ENCODE measurements at regions not wholly inside any gene's neighbourhood (a gene's known extent, or its start where the extent isn't known, plus 50 kb on each side); places are given as distances from the start of the nearest gene placed in this dataset.

DNA sequence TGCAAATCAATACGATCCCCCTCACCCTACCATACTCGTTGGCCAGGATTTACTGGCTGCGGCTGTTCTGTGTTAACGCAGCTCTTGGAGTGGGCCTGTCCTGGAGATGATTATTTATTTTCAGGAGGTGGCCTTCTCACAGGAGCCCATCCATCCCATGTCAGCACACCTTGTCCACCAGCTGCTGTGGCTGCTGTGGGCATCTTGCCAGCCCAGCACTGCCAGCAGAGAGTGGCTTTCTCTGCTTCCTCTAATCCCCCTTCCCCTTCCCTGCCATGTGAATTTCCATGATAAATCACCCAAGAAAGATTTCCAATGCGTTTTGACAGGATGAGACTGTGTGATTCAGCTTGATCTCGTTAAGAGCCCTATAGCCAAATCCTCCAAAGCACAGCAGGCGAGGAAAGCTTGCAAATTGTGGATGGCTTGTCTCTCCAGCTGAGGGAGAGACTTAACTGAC is 309.1 kb upstream of the C11orf87 start:
- no peak for ATAC-seq
- H3K9me3 Mint-ChIP-seq (ENCODE audit: low read depth), result no peaks in the 10 kb centered on the region
- H3K4me3 Mint-ChIP-seq, result no peak overlapping the region
- intact Hi-C loops (cut with DNase I, micrococcal nuclease), result no loop called here
- ChIA-PET CTCF (interaction anchor here (0.7 to 1.0 kb wide), 2 partner anchors 9 to 11 kb away, joined by 3 to 5 read pairs; no protein-coding TSS in a partner anchor), POLR2A (no interaction called here)
- H3K27me3 Mint-ChIP-seq, result peaks cover 3% of the 10 kb centered on the region
- H3K27ac Mint-ChIP-seq, result no peak overlapping the region
- no peaks in the 10 kb centered on the region for H3K4me1 Mint-ChIP-seq
- DNase-seq, result no peak
- H3K36me3 Mint-ChIP-seq (ENCODE audit: low read depth), result no peaks in the 10 kb centered on the region

DNA sequence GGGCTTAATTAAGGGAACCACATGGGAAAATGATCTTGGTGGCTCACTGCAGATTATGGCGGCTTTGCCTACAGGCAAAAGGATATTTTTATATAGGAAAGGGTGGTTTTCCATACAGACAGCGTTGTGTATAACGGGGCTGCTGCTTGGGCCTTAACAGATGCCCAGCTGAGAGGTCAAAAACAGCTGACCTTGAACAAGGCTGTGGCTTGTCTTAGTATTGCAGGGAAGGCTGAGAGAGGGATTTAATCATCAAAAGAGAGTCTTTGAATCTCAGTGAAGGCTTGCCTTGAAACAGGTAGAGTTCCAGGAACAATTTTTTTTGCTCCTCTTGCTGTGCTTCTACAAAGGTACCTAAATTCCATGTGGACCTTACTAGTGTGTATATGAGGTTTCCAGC is 301.6 kb upstream of the C11orf87 start:
- Mint-ChIP-seq H3K36me3 (ENCODE audit: low read depth) (no peaks in the 10 kb centered on the region), H3K9me3 (ENCODE audit: low read depth) (no peaks in the 10 kb centered on the region), H3K4me3 (no peak overlapping the region), H3K27me3 (no peaks in the 10 kb centered on the region), H3K4me1 (no peaks in the 10 kb centered on the region), H3K27ac (no peak overlapping the region)
- intact Hi-C loops (cut with DNase I, micrococcal nuclease), result loop anchor here in 1 of 2 experiments (10.0 kb wide), 1 partner anchor 64 kb away; no protein-coding TSS in a partner anchor
- ATAC-seq, result no peak
- ChIA-PET CTCF (interaction anchor here (0.6 kb wide), 1 partner anchor 582 kb away, joined by 3 read pairs; no protein-coding TSS in a partner anchor), POLR2A (no interaction called here)
- DNase-seq, result no peak

DNA sequence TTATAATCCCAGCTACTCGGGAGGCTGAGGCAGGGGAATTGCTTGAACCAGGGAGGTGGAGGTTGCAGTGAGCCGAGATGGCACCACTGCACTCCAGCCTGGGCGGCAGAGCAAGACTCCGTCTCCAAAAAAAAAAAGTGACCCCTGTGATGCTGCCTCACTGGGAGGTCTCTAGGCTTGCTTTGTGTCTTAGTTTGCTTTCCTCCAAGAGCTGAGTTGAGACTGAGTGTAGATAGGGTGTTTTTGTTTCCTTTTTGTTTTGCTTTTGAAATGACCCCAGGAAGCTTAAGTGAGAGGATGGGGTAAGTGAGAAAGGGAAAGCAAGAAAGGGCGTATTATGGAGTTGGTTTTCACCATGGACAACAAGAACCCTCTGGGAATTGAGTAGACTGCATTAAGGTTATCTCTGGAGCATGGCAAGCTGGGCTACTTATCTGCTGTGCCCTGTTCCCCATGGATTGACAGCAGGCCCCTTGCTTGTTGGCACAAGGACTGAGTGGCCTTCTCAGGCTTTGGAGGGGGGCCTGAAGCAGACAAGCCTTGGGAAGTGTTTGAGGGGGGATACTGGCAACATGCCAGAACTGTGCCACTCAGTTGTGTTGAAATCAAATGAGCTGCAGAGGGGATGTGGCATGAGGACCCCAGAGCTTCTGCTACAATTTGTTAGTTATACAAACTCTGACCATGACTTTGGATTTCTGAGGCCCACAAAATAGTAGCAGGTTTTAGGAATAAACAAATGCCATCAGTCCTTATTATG is 300.6 kb upstream of the C11orf87 start:
- ChIA-PET POLR2A (no interaction called here), CTCF (interaction anchor here (0.6 to 1.8 kb wide), 3 partner anchors 9 to 421 kb away, joined by 3 to 5 read pairs (median 3); no protein-coding TSS in a partner anchor)
- Mint-ChIP-seq H3K9me3 (ENCODE audit: low read depth) (no peaks in the 10 kb centered on the region), H3K36me3 (ENCODE audit: low read depth) (no peaks in the 10 kb centered on the region), H3K4me1 (no peaks in the 10 kb centered on the region), H3K27me3 (no peaks in the 10 kb centered on the region), H3K4me3 (no peak overlapping the region), H3K27ac (no peak overlapping the region)
- ATAC-seq (no peak), DNase-seq (no peak)
- intact Hi-C loops (cut with DNase I, micrococcal nuclease), result loop anchor here in 1 of 2 experiments (10.0 kb wide), 1 partner anchor 63 kb away; no protein-coding TSS in a partner anchor

DNA sequence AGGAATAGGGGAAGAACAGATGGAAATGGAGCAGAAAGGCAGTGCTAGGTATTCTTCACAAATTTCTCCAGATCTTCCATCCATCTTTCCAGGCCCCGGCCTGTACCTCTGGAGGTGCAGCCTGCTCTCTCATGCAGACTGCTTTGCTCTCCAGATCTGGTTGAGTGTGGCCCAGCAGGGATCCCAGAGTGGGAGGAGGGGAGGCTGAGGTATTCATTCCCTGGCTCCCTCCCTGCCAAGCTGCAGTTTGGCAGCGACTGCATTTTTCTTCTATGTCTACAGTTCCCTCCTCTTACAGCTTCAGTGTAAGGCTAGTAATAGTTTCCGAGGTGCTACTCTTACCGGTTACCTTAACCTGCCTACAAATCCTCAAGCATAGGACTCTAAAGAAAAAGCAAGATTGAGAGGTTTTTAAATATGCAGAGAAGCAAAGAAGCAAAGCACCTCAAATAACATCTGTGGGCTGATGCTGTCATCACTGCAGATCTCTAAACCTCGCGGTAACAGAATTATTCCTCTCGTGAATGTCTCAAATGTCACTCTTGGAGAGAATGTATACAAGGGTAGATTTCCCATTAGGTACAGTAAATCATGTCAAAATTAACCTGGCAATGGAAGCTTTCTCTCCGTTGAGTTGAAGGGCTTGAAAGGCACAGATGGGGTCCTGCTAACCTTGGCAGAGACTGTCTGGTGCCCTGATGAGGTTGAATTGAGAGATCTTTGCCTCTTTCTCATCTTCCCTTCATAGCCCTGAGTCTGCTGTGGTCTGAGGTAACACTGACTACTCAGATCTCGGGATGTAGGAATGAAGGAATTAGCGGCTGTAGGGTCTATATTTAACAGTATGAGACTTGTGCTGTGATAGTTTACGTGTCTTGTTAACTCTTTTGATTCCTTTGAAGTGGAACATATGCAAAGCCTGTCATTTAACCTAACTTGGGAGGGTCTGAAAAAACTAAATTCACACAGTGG is 297.9 kb upstream of the C11orf87 start:
- no peaks in the 10 kb centered on the region for H3K4me1 Mint-ChIP-seq
- H3K9me3 Mint-ChIP-seq (ENCODE audit: low read depth), result no peaks in the 10 kb centered on the region
- no peak overlapping the region for H3K4me3 Mint-ChIP-seq
- no peaks in the 10 kb centered on the region for H3K27me3 Mint-ChIP-seq
- no peak overlapping the region for H3K27ac Mint-ChIP-seq
- intact Hi-C loops (cut with DNase I, micrococcal nuclease), result loop anchor here in 1 of 2 experiments (10.0 kb wide), 1 partner anchor 61 kb away; no protein-coding TSS in a partner anchor
- H3K36me3 Mint-ChIP-seq (ENCODE audit: low read depth), result no peaks in the 10 kb centered on the region
- ChIA-PET CTCF (no interaction called here), POLR2A (no interaction called here)
- ATAC-seq (no peak), DNase-seq (no peak)

DNA sequence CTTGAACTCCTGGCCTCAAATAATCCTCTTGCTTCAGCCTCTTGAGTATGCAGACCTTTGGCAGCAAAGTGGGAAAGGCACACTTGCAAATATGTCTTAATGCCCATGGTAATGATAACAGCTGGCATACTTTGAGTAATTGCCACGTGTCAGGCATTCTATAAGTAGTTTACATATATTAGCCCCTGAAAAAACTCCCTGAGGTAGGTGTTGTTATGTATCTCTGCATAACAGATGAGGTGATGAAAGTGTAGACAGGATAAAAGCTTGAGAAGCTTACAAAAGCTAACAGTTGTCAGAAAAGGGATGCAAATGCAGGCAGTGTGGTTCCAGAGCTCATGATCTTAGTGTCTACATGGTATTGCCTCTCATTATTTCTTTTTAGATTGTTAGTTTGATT is 291.1 kb upstream of the C11orf87 start:
- Mint-ChIP-seq H3K36me3 (ENCODE audit: low read depth) (no peaks in the 10 kb centered on the region), H3K27ac (no peak overlapping the region), H3K4me3 (no peak overlapping the region), H3K9me3 (ENCODE audit: low read depth) (no peaks in the 10 kb centered on the region), H3K4me1 (no peaks in the 10 kb centered on the region), H3K27me3 (peaks cover 2% of the 10 kb centered on the region)
- ATAC-seq (no peak), DNase-seq (no peak)
- POLR2A ChIA-PET, result no interaction called here
- intact Hi-C loops (cut with DNase I, micrococcal nuclease), result no loop called here
- CTCF ChIA-PET, result no interaction called here

DNA sequence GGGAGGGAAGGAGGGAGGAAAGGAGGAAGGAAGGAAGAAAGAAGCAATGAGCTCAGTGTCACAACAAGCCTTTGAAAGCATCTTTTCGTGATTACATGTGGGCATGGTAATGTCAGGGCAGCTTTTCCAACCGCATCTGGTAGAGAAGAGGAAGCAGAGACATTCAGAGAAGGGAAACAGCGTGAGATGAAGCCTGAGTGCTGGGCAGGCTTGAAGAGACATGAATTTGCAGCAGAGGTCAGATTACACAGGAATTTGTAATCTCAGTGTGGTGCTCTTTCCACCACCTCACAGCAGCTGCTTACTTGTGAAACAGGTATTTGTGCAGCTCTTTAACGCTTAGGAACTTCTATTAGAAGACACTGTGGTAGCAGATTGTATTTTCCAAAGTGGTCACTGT is 289.5 kb upstream of the C11orf87 start:
- H3K27me3 Mint-ChIP-seq, result peaks cover 2% of the 10 kb centered on the region
- no peak overlapping the region for H3K27ac Mint-ChIP-seq
- POLR2A ChIA-PET, result no interaction called here

DNA sequence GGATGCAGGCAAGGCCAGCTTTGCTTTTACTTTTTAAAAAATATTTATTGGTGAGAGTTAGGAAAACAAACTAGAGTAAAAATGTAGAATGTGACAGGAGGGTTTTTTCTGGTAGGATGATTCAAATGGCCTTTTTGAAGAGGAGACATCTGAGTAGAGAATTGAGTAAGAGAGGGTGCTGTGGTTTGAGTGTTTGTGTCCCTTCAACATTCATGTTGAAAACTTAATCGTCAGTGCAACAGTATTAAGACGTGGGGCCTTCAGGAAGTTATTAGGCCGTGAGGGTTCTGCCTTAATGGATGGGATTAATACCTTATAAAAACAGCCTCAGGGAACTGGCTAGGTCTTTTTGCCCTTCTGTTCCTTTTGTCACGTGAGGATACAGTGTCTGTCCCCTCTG is 288.8 kb upstream of the C11orf87 start:
- ChIA-PET CTCF (no interaction called here), POLR2A (no interaction called here)
- no peaks in the 10 kb centered on the region for H3K36me3 Mint-ChIP-seq (ENCODE audit: low read depth)
- H3K9me3 Mint-ChIP-seq (ENCODE audit: low read depth), result peaks cover 2% of the 10 kb centered on the region
- intact Hi-C loops (cut with DNase I, micrococcal nuclease), result no loop called here
- DNase-seq (no peak), ATAC-seq (no peak)
- H3K27ac Mint-ChIP-seq, result no peak overlapping the region
- no peak overlapping the region for H3K4me3 Mint-ChIP-seq
- no peaks in the 10 kb centered on the region for H3K4me1 Mint-ChIP-seq
- peaks cover 2% of the 10 kb centered on the region for H3K27me3 Mint-ChIP-seq

More for the DNA sequence above, 289.5 kb upstream of the C11orf87 start:
- no peak for DNase-seq
- intact Hi-C loops (cut with DNase I, micrococcal nuclease), result no loop called here
- Mint-ChIP-seq H3K9me3 (ENCODE audit: low read depth) (peaks cover 2% of the 10 kb centered on the region), H3K4me1 (no peaks in the 10 kb centered on the region), H3K36me3 (ENCODE audit: low read depth) (no peaks in the 10 kb centered on the region), H3K4me3 (no peak overlapping the region)
- ATAC-seq, result no peak
- CTCF ChIA-PET, result interaction anchor here (0.7 to 1.2 kb wide), 2 partner anchors 10 to 30 kb away, joined by 3 read pairs; no protein-coding TSS in a partner anchor

DNA sequence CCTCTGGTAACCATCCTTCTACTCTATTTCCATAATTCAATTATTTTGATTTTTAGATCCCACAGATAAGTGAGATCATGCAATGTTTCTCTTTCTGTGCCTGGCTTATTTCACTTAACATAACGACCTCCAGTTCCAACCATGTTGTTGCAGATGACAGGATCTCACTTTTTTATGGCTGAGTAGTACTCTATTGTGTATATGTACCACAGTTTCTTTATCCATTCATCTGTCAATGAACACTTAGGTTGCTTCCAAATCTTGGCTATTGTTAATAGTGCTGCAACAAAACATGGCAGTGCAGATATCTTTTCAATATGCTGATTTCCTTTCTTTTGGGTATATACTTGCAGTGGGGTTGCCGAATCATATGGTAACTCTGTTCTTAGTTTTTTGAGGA is 286.4 kb upstream of the C11orf87 start:
- H3K27ac Mint-ChIP-seq, result no peak overlapping the region
- H3K4me1 Mint-ChIP-seq, result no peaks in the 10 kb centered on the region
- ATAC-seq (no peak), DNase-seq (no peak)
- H3K27me3 Mint-ChIP-seq, result peaks cover 3% of the 10 kb centered on the region
- no peaks in the 10 kb centered on the region for H3K36me3 Mint-ChIP-seq (ENCODE audit: low read depth)
- H3K9me3 Mint-ChIP-seq (ENCODE audit: low read depth), result peaks cover 2% of the 10 kb centered on the region
- no peak overlapping the region for H3K4me3 Mint-ChIP-seq
- ChIA-PET POLR2A (no interaction called here), CTCF (no interaction called here)
- intact Hi-C loops (cut with DNase I, micrococcal nuclease), result no loop called here

DNA sequence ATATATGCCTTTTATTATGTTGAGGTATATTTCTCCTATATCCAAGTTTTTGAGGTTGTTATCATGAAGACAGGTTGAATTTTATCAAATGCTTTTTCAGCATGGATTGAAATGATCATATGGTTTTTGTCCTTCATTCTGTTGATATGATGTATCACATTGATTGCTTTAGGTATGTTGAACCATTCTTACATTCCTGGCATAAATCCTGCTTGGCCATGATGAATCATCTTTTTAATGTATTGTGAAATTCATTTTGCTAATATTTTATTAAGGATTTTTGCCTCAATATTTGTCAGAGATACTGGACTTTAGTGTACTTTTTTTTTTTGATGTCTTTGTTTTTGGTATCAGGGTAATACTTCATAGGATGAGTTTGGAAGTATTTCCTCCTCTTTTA is 283.8 kb upstream of the C11orf87 start:
- ChIA-PET POLR2A (no interaction called here), CTCF (no interaction called here)
- H3K4me3 Mint-ChIP-seq, result no peak overlapping the region
- no peaks in the 10 kb centered on the region for H3K4me1 Mint-ChIP-seq
- no peak for DNase-seq
- no peak for ATAC-seq
- H3K9me3 Mint-ChIP-seq (ENCODE audit: low read depth), result peaks cover 2% of the 10 kb centered on the region
- H3K36me3 Mint-ChIP-seq (ENCODE audit: low read depth), result no peaks in the 10 kb centered on the region
- intact Hi-C loops (cut with DNase I, micrococcal nuclease), result no loop called here
- peaks cover 5% of the 10 kb centered on the region for H3K27me3 Mint-ChIP-seq
- no peak overlapping the region for H3K27ac Mint-ChIP-seq

DNA sequence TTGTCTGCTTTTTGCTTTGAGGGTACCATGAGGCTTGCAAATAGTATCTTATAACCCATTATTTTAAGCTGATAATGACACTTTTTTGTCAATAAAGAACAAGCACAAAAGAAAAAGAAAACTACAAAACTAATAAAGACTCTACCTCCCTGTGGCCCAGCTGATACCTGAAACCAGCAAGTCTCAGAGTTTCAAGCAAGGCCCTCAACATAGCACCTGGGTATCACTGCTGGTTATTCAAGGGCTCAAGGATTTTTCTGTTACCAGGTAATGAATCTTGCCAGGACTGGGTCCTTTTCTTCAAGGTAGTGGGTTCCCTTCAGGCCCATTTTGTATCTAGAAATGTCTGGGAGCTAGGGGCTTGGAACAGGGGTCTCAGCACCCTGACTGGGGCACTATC is 281.6 kb upstream of the C11orf87 start:
- intact Hi-C loops (cut with DNase I, micrococcal nuclease), result no loop called here
- CTCF ChIA-PET, result no interaction called here
- H3K27ac Mint-ChIP-seq, result no peak overlapping the region
- DNase-seq (no peak), ATAC-seq (no peak)
- H3K36me3 Mint-ChIP-seq (ENCODE audit: low read depth), result no peaks in the 10 kb centered on the region
- POLR2A ChIA-PET, result no interaction called here
- H3K4me3 Mint-ChIP-seq, result no peak overlapping the region
- H3K9me3 Mint-ChIP-seq (ENCODE audit: low read depth), result peaks cover 2% of the 10 kb centered on the region
- H3K4me1 Mint-ChIP-seq, result no peaks in the 10 kb centered on the region
- H3K27me3 Mint-ChIP-seq, result peaks cover 5% of the 10 kb centered on the region

DNA sequence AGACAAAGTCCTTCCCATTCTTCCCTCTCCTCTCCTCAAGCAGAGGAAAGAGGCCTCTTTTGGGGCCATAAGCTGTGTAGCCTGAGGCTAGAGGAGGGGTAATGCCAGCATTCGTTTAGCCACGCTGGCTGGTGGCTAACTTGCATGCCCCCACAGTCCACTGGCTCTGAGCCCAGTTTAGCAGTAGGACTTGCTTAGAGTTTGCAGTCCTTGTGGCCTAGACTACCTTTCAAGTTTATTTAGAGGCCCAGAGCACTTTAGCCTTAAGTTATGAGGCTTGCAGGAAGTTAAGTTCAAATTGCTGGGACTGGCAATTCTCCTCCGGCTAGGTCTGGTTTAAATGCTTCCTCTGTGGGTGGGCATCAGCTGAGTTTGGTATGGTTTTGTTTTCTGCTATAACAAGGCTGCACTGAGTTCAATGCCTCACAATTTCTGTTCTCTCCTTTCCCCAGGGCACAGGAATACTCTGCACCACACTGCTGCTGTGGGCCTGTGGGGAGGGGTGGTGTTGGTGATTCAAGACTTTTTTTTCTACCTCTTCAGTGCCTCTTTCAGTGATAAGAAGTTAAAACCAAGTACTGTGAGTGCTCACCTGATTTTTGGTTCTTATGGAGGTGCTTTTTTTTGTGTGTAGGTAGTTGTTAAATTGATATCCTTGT is 281.0 kb upstream of the C11orf87 start:
- no peak for ATAC-seq
- no peaks in the 10 kb centered on the region for H3K36me3 Mint-ChIP-seq (ENCODE audit: low read depth)
- H3K4me1 Mint-ChIP-seq, result no peaks in the 10 kb centered on the region
- DNase-seq, result no peak
- H3K4me3 Mint-ChIP-seq, result no peak overlapping the region
- POLR2A ChIA-PET, result no interaction called here
- intact Hi-C loops (cut with DNase I, micrococcal nuclease), result no loop called here
- no peak overlapping the region for H3K27ac Mint-ChIP-seq
- CTCF ChIA-PET, result no interaction called here
- peaks cover 5% of the 10 kb centered on the region for H3K27me3 Mint-ChIP-seq
- peaks cover 2% of the 10 kb centered on the region for H3K9me3 Mint-ChIP-seq (ENCODE audit: low read depth)

Measured in activated CD4-positive, alpha-beta T cell treated with anti-CD3 and anti-CD28 coated beads for 36 hours (primary cell).